Dermis blood vessel endothelial cell (primary cell): ENCODE measurements at regions not wholly inside any gene's neighbourhood (a gene's known extent, or its start where the extent isn't known, plus 50 kb on each side); places are given as distances from the start of the nearest gene placed in this dataset.

Experiments used
- DNase-seq: peaks from one replicate; pipeline ENCODE4 v3.0.0; 2010

DNA sequence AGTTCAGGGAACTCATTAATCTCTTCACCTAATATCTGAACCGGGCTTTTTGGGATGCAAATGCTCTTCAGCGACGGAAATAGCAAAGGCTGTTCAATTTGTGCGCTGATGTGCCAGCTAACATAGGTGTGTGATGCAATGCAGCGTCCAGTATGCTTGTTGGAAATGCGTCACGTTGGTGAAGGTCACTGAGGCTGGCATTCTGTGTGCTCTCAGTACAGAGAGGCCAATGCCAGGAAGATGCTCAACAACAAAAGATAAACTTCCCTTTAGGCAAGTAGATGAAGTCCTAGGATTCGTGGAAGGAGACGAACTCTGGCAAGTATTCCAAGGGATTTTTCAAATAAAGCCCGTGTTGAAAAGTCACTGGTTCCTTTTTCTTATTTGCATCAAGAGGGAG lies 649.5 kb upstream of the MKI67 start:
- no peak for DNase-seq

DNA sequence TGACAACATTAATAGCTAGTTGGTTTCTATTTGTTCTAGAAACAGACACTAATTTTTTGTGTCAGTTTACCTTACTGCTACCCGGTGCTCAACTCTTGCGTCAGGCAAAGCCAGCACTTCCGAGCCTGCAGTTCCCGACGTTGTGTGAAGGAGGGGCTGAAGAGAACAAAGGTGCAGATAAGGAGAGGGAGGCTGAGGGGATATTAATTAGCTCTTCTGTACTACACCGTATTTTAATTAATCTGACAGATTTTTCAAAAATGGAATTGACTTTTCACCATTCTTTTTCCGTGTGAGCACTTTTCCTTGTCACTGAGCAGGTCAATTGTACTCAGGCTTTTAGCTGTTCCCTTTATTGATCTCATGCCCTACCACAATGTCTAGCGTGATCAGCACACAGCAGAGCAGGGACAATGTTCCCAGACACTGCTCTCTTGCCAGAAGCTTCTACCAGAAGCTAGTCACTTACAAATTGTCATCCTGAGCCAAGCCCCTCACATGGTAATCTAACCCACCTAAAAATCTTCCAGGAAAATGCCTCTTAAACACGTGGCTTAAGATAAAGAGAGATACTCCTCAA lies 650.5 kb upstream of the MKI67 start:
- no peak for DNase-seq

DNA sequence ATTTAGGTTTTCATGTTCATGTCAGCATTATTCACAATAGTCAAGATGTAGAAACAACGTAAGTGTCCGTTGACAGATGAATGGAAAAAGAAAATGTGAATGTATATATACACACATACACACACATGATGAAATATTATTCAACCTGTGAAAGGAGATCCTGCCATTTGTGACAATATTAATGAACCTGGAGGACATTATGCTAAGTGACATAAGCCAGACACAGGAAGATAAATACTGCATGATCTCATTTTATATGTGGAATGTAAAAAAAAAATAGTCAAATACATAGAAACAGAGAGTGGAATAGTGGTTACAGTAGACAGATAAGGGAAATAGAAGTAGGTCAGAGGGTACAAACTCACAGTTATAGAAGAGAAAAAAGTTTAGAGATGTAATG lies 651.1 kb upstream of the MKI67 start:
- DNase-seq, result no peak

DNA sequence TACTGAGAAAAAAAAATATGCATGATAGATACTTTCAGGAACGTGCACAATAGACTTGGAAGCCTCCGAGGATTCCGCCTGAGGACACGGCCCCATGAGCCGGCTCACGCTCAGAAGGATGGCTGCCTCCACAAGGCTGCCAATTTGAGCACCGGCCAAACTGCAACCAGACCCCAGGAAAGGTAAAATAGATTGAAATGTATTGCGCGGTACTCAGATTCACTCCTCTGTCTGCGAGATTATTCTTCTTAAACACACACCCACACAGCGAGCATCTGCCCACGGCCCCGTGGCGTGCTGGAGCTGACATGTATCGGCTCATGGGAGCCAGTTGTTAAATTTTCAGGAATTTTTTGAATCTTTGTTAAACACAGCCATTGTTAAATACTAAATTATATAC lies 653.2 kb upstream of the MKI67 start:
- no peak for DNase-seq

DNA sequence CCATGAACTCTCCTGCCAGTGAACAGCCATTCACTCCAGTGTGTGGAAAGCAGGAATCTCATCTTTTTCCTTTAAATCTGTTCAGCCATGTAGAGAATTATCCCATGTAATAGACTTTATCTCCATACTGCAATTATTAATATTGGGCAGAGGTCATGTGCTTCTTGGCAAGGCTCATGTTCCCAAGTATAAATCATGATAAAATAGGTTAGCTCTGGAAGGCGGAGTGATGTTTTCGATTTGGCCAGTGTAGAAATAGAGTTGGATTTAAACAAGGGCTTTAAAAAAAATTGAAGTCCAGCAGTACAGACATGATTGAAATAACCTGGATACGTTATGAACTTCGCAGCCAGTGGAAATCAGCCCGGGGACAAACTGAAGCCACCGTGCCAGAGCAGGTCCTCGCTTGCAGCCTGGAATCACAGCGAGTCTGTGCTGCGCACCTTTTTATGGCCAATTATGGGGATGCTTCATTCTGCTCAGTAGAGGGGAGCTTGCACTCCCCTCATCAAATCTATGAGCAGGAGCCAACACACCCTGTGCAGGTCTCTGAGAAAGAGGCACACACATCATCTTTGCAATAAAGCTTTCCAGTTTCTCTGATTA lies 654.0 kb upstream of the MKI67 start:
- no peak for DNase-seq

DNA sequence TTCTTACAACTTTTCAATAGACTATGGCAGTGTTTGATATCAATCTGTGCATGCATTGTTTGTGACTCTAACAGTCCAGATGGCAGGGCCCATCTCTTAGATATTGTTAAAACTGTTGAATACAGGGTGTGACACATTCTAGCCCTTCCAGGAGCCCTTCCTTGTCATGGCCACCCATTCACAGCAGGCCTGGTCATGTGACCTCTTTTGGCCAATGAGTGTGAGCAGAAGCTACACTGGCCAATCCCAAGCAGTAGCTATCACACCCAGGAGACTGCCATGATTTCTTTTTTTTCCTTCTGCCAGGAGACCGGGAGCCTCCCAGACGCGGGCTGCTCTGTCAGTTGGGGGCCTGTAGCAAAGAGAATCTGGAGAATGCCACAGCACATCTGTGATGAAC lies 655.4 kb upstream of the MKI67 start:
- DNase-seq, result no peak

DNA sequence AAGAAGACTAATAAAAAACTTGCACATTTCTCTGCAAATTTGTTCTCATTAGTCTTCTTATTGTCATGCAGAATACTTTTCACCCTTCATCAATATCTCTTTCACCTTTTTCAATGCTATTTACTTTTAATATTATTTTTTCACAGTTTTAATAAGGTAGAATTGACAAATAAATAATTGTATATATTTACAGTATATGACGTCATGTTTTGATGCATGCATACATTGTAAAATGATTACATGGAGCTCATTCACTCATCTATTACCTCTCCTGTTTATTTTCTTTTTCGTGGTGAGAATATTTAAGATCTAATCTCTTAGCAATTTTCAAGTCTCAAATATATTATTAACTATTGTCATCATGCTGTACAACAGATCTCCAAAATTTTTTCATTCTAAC lies 658.2 kb upstream of the MKI67 start:
- no peak for DNase-seq

DNA sequence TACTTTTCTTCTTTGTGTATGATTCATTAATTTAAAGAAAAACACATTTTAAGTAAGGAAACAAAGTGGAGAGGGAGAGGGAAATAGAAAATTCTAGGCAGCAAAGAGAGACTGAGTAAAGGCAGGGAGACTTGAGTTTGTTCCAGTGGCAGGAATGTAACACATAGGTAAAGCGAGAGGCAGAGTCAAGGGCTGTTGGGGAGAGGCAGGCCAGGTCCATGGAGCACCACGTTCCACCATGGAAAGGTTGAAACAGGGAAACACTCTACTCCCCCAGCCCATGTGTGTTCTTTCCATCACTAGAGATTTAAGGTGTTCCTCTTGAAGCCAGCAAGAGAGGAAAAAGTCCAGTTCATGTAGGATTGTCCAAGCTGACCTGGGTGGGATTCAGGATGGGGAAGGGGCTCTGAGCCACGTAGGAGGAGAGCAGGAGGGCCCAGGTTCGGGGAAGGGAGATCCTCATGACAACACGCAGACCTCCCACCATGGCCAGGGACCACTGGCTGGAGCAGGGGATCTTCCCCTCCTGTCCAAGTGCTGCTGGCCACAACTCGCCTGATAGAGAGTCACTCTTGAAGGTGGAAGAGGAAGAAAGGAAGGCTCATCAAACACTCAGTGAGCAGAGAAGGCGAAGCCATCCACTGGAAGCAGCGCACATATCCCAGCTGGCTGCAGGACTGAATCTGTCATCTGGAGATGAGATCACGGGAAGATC lies 666.4 kb upstream of the MKI67 start:
- no peak for DNase-seq

DNA sequence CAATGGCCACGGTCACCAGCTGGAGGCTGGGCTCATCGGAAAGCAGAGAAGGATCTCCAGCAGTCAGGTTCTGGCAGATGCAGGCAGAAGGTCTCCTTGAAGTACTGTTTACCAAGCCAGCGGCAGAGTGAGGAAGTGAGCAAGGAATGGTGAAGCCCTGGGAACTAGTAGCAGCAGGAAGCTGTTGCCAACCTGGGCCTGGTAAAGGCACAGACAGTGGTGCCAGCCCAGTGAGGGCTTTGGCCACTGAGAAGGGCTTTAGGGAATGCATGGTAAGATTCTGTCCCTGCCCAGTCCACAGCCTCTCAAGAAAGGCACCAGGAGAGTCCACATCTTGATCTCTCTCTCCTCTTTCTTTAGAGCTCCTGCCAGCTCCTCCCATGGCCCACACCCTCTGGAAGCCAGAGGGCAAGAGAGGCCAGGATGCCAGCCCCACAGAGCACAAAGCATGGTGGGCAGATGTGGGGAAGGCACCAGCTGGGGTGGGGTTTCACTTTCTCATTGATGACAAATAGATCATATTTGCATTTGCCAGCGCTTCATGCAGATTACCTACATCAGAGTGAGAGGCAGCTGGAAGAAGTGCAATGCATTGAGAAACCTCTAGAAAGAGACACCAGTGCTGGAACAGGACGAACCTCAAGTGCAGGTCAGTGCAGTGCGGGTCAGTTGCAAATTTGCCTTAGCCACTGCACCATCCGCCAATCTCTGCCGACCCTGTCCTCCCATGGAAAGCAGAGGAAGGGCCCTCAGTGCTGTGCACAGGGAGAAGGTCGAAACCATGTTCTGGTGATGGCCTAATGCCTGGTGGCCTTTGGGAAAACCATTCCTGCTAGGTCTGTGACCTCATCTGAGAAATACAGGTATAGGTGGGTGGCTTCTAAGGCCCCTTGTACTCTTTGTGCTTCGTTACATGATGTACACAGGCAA lies 667.8 kb upstream of the MKI67 start:
- DNase-seq, result no peak

DNA sequence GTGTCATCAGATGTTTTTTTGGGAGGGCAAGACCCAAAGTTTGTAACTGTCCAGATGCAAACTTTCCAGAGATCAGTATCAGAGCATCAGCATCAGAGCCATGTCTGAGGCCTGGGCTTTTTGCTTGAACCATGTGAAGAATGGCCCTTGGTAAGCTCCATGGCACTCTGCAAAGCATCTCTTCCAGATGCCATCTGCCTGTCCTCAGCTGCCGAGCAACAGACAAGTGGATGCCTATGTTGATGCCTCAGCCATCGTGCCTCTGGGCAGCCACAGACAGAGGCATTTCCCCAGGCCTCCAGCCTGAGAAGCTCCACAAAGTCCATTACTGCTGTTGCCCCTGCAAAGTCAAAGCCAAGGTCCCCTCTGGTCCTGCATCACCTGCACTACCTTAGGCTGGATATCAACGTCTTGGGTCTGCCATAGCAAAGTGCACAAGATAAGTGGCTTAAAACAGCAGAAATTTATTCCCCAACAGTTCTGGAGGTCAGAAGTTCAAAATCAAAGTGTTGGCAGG lies 670.2 kb upstream of the MKI67 start:
- DNase-seq, result no peak

DNA sequence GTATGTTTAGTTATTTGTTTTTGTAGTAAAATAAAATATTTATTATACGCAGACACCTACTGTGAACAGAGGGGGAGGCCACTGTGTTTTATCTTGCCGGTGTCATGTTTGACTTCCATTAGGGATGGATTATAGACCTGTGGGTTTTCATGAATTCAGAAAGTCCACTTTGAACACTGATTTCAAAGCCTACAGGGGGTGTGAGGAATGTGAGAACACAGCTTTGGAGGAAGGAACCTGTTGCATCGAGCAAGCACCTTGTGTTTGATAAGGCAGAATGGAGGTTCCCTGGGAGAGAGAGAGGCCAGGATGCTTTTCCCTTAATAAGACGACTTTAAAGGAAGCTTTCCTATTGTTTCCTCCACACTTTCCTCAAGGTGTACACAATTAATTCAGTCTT lies 665.0 kb upstream of the MGMT start:
- no peak for DNase-seq

DNA sequence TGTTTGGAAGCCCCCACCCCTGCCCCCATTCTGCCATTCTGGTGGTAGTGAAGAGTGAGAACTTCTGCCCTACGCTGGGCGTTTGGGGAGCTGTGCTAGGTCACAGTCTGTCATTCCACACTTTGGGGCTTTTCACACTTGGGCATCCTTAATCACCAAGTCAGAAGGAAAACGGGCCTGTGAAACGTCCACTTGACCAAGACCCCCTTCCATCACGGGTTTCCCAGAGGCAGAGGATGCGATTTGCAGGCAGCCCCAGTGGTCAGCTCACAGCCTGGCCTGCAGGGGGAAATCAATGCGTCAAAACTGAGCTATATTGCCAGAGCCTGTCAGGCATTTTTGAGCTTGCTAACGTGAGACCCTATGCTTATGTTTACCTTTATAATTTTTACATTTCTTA lies 663.3 kb upstream of the MGMT start:
- no peak for DNase-seq

DNA sequence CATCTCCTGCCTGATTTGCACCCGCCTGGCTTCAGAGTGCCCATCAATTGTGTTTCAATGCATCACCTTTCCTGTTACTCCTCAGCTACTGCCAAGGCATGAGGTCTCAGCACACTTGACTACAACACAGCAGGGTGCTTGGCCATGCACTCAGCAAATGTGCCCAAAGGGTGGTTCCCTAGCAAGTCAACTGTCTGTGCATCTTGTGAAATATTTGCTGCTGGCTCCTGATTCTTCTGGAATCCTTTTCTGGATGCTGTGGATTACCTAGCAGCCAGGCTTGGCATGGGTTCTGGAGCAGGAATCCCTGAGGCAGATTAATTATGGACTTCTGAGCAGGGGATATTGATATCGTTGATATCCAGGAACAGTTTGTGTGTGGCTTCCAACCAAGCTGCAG lies 662.6 kb upstream of the MGMT start:
- DNase-seq, result no peak

DNA sequence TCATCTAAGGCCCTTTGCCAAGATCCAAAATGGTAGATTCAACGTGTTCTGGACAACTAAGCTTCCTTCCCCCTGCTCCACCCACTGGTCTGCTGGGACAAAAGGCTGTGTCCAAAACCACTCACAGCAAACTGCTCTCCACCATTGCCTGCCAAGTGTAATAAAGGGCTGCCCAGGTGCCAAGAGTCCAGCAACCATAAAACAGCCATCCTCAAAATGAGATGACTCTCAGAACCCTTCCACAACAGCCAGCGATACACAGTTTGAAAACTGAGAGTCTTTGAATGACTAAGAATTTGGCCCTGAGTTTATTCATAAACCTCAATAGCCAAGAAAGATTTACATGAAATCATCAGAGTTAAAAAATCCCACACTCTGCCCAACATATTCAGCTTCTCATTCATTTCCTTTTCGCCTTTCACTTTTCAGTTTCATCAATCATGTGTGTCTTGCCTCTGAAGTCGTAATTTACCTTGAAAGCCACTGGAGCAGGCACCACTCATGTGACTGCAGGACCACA lies 658.1 kb upstream of the MGMT start:
- DNase-seq, result no peak

DNA sequence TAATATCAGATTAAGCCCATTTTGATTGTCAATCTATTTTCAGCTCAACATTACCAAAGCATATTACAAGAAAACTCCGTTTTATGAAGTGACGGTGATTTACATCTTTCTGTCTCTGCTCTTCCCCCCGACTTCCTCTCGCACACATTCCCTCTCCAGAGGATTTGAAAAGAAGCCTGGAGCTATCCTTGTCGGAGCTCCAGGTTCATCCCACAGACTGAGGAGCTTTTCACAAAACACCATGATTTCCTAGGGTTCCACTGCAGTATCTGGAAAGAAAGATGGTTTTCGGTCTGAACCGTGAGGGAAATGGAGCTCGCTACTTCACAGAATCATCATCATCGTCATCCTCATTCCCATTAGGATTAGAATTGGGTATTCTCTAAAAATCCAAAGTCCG lies 655.5 kb upstream of the MGMT start:
- no peak for DNase-seq

DNA sequence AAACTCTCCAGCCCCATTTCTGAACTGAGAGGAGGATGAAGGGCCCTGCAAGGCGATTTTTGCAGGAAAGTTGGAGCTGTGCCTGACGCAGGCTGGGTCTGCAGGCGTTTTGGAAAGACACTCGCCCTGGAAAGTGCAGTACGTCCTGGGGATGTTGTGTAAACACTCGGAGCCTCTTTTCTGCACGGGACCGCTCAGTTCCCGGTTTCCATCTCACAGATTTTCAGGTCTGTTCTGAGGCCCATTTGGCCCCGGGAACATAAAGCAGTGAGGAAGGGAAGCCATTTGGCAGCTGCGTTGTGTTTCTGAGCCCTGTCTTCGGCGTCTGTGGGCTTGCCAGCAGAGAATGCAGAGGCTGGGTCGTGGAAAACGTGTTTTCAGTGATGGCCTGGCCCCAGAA lies 655.0 kb upstream of the MGMT start:
- DNase-seq, result no peak

DNA sequence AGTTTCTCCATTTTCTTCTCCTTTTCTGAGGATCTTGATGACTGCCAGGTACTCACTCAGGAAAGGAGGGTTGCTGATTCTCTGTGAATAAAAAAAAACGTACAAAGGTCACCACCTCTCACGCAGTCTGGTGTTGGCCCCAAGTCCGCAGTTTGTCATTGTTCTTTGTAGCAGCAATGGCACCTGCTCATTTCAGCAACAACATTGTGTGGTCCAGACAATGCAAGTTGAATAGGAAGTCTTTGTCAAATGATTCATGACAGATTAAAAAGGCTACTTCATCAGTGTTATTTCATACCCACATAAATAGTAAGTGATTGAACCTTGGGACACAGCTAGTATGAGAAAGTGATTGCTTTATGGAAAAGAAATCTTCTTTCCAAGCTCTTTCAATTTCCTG lies 653.5 kb upstream of the MGMT start:
- no peak for DNase-seq

DNA sequence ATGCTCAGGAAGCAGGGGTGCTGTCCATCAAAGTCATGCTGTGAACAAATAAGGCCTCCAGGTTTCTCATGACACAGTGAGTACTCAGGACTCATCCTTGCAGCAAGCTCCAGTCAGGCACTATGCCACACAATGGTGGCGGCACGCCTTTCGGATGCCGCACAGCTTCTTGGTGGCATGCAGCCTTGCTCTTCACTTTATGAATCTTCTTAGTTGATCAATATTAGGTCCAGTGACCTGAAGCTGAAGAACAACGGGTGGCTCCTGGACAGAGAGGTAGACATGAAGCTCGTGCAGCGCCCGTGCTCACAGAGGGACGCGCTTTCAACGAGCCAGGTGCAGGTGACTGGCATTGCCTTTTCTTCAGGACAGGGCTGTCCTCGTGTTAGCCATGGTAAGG lies 653.0 kb upstream of the MGMT start:
- DNase-seq, result no peak

DNA sequence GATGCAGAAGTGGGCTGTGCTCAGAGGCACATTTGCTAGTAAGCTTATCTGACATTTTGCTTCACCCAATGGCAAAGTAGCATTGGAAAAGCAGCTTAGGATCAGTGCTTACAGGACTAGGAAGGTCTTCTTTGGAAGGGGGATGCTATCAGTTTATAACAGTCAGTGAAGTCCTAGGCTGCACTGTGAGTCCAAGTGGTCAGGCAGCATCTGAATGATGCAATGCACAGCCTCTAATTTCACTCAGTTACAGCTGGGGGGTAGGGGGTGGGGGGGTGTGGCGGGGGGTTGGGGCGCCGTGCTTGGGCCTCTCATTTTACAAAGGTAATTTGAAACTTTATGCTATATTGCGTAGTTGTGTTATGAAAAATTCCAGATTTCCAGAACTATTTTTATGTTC lies 652.3 kb upstream of the MGMT start:
- DNase-seq, result no peak

DNA sequence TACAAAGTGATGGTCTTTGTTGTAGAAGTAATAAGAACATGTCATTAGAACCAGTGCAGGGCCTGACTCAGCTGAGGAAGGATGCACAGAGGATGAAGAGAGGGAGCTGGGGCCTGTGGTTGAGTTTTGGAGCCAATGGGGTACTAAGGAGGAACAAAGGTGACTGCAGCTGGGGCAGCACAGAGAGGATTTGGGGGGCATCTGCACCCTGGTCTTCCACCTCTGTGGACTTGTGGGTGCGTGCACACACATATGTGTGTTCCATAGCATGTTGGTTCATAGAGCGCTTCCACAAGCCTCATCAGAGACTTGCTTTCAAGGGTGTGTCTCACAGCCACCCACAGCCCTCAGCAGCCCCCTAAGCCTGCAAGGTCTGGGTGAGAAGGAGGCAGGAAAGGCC lies 650.3 kb upstream of the MGMT start:
- no peak for DNase-seq

DNA sequence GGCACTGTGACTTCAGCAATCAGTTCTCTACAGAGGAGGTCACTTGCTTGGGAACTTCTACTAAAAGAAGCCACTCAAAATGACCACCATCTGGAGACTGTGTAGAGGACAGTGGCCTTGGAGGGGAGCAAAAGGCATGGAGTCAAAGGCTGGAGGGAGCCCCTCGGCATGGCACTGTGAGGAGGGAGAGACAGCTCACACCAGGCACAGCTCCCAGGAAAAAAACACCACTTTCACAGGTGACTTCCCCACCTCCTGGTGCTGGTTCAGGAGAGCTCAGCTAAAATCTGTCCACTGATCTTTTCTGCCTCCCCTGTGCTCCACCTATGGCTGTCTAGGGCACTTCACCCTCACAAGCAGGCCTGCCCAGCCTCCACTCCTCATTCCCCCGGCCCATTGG lies 649.4 kb upstream of the MGMT start:
- no peak for DNase-seq

DNA sequence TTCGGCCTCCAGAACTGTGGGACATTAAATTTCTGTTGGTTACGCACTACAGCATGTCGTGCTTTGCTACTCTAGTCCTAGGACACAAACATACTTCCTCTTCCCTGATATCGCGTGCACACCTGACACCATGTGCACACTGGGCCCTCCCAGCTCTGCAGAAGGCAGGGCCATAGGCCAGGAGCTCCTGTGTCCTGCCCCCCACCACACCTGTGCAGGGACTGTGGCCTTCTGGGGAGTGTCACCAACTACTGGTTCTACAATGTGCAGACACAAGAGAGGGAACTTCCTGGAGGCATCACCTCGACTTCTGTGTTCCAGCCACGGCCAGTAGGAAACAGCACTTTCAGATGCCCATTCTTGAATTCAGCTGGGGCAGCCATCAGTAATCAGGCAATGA lies 646.4 kb upstream of the MGMT start:
- no peak for DNase-seq

DNA sequence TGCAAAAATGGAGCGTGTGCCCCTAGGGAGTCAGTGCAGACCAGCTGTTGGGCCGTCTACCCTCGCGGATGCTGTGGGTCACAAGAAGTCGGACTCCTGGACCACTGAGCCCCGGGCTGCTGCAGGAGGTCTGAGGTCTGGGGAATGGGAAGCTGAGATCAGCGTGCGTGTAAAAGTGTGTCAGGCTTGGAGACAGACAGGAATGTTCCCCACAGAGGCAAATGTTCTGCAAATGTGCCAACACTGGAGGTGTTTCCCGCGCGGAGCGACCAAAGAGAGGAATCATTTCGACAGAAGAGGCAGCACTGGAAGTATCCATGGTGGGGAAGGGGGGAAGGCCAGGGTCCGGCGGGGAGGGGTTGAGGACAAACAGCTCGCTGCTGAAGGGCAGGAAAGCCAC lies 643.8 kb upstream of the MGMT start:
- DNase-seq, result no peak
